Body of pancreas (tissue), 4 donors: ENCODE measurements at regions not wholly inside any gene's neighbourhood (a gene's known extent, or its start where the extent isn't known, plus 50 kb on each side); places are given as distances from the start of the nearest gene placed in this dataset.

Experiments
- CTCF ChIP-seq, 7 experiments: fragments of 450-650 bp in 4 of 7; fragments of 200-600 bp in 3 of 7; sonication (generic) in 3 of 7; IDR thresholded peaks; one replicate each; pipeline ENCODE4 v1.5.1; 2016 to 2019; ENCODE audit warnings: antibody characterized with exemption in 7 of 7
- POLR2A ChIP-seq, 3 donors: fragments of 450-650 bp; IDR thresholded peaks; one replicate each; pipeline ENCODE4 v1.6.1; 2016; ENCODE audit warnings: antibody characterized with exemption in 3 of 3, mild to moderate bottlenecking in 2 of 3

DNA sequence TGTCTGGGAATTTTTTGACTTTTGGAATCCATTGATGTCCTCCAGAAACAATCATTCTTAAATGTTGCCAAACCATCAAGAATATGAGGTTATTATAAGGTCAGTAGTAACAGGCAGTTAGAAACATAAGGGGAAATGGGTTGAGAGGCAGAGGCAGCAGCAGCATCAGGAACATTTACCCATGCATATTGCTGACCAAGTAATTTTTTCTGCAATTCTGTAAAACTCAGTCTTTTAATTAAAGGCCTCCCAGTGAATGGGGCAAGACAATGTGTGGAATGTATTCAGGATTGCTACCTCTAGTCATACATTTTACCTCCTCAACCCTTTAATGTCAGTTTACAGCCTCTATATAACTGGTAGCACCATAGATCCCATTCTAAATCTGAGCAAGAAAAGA, 66.5 kb upstream of the SKAP2 start:
- TF ChIP-seq CTCF (IDR thresholded peaks at IDR 0.05) (no peak), POLR2A (IDR thresholded peaks at IDR 0.05) (no peak)
